NCI-H345 treated with DMSO at 0.1 percent for 48 hours (cell line): ENCODE measurements at regions not wholly inside any gene's neighbourhood (a gene's known extent, or its start where the extent isn't known, plus 50 kb on each side); places are given as distances from the start of the nearest gene placed in this dataset.
"Not testable (repeated sequence)": the region's sequence is repeated elsewhere in the genome, so short reads cannot be mapped to it uniquely, and the experiment has no call there.

Source experiments
- DNase-seq: peaks from one replicate; lab custom pipeline; 2025; ENCODE audit not compliant: unreplicated experiment; lab: John Stamatoyannopoulos, UW

- not testable (repeated sequence) for DNase-seq
Observed at GRCh38 chr17:20681746-20682722, 102.5 kb downstream of the CDRT15L2 start.

DNA sequence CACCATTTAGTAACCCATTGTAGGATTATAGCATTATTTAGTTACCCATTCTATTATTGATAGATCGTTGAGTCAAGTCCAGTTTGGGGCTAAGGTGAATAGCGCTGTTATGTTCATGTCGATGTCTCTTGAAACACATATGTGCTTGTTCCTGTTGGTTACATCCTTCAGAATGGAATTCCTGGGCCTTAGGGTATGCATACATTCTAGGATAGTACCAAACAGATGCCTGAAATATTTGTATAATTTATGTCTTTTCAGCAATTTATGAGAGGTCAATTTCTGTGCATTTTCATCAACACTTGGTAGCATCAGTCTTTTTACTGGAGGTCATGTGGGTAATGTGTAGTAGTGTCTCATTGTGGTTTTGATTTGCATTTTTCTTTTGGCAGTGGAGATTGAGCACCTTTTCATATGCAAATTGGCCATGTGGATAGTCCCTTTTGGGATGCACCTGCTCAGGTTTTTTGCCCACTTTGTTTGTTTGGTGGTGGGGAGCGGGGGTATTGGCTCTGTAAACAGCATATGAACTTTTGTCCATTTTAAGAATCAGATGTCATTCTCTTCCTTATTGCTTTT, 104.2 kb downstream of the CDRT15L2 start:
- not testable (repeated sequence) for DNase-seq

- not testable (repeated sequence) for DNase-seq
Observed at GRCh38 chr17:20684975-20685374, 105.5 kb downstream of the CDRT15L2 start.

GRCh38 chr17:20687584-20687983, 108.1 kb downstream of the CDRT15L2 start:
- not testable (repeated sequence) for DNase-seq

DNA sequence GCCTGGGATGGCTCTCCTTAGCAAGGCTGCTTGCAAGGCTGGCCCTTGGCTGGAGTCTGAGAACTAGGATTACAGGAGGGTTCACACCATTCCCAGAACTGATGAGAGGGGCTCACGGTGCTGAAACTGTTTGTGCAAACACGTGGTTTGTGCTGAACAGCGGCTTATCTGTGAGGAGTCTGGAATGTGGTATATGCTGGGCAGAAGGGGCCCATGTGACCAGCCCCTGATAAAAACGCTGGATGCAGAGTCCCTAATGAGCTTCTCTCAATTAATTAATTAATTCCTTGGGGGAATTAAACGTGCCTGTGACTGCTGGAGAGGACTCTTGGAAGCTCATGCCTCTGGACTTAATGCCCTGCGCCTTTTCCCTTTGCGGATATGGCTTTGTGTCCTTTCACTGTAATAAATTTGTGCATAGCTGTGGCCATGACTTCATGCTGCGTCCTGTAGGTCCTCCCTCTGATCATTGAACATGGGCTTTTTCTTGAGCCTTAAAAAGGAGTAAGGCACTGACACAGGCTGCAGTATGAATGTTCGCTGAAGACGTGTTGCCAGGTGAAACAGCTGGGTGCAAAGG, 109.7 kb downstream of the CDRT15L2 start:
- DNase-seq: not testable (repeated sequence)

- not testable (repeated sequence) for DNase-seq
Observed at GRCh38 chr17:20692706-20693105, 113.2 kb downstream of the CDRT15L2 start.

DNA sequence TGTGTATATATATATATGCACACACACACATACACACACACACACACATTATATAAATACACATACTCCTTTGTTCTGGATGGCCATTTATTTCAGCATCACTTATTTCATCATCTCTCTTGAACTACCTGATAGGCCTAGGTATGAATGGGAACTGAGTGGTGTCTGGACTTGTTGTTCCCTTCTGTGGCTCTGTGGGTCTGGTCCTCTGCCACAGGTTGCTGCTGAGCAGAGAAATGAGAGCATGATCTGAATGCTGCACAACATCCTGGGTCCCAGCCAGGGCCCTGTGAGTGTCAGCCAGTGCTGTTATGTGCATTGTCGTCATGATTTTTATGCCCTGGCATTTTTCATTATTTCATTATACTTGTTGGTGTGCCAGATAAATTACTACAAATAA, 116.3 kb downstream of the CDRT15L2 start:
- not testable (repeated sequence) for DNase-seq

- not testable (repeated sequence) for DNase-seq
Observed at GRCh38 chr17:20698463-20699206, 119.1 kb downstream of the CDRT15L2 start.

DNA sequence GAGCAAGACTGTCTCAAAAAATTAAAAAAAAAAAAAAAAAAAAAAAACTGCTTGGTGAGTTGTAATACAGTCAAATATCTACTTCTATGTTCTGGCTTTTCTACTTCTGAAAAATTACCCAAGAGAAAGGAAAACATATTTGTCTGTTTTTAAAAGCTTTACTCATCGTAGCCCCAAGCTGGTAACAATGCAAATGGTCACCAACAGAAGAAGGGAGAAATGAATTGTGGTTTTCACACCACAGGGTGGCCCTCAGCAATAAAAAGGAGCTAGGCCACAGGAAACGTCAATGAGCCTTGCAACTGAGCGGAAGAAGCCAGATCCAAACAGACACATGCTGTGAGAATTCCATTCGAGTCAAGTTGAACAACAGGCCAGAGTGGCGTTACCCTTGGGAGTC, 121.0 kb downstream of the CDRT15L2 start:
- DNase-seq: peak; percentile 0

DNA sequence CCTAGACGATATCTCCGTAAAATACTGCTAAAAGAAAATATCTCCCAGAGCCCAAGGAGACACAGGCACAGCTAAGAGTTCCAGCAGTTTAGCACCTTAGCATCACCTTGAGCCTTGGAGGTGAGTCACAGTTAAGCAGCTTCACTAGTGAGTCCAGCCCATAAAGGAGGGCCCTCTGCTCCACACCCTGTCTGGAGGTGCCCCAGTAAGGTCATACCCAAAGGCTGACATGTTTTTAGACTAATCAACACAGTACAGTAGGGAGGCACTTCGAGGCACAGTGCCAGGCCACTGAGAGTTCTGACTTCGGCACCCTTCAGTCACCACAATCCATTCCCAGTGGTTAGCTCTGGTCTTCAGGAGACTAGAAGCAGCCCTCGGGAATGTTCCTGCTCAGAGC, 121.8 kb downstream of the CDRT15L2 start:
- not testable (repeated sequence) for DNase-seq

DNA sequence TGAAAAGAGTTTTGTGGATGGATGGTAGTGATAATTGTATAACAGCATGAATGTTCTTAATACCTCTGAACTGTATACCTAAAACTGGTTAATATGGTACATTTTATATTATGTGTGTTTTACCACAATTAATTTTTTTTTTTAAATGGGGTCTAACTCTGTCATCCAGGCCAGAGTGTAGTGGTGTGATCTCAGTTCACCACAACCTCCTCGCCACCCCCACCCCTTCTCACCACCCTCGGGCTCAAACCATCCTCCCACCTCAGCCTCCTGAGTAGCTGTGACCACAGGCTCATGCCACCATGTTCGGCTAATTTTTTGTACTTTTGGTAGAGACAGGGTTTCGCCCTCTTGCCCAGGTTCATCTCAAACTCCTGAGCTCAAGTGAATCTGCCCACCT, 123.2 kb downstream of the CDRT15L2 start:
- no peak for DNase-seq

GRCh38 chr17:20703781-20704180, 124.3 kb downstream of the CDRT15L2 start:
- DNase-seq: no peak

DNA sequence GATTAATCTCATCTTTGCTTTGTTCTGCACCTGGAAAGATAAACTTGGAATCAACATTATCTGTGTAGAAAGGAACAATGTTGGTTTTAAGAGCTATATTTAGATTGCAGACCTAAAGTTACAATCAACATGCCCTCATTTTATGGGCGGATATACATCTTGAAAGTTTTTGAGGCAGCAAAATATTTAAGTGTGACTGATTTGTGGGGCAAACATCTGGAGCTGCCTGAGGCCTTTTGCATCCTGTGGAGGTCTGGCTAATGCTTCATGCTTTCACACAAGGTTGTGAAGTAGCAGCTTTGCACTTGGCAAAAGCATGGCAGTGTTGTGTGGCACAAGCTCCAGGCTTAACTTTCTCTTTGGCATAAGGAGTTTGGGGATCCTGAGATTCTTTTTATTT, 125.7 kb downstream of the CDRT15L2 start:
- DNase-seq: not testable (repeated sequence)

DNA sequence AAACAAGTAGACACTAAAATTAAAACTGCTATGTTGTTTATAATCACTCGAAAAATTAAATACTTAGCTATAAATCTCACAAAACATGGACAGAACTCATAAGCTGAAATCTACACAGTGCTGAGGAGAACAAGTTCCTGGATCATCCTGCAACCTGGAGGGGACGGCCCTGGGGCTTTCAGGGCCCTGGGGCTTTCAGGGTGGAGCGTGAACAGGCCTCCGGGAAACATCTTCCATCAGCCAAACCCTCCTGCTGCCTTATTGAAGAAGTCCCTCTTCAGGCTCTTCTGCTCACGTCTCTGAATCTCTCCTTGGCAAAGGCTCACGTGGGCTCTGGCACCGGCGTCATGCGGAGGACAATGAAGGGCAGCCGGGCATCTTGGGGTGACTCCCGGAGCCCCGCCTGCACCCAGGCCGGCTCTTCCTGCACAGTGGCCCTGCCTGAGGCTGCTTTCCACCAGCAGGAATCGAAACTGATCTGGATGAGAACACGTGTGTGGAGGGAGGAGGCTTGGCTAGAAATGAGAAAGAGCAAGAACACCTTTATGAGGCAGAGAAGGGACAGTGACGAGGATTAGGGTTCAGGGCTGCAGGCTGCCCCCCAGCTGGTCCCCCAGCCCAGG, 127.3 kb downstream of the CDRT15L2 start:
- DNase-seq: no peak

GRCh38 chr17:20708821-20709220, 129.3 kb downstream of the CDRT15L2 start:
- DNase-seq: not testable (repeated sequence)

- DNase-seq: not testable (repeated sequence)
Observed at GRCh38 chr17:20716481-20716880, 137.0 kb downstream of the CDRT15L2 start.

DNA sequence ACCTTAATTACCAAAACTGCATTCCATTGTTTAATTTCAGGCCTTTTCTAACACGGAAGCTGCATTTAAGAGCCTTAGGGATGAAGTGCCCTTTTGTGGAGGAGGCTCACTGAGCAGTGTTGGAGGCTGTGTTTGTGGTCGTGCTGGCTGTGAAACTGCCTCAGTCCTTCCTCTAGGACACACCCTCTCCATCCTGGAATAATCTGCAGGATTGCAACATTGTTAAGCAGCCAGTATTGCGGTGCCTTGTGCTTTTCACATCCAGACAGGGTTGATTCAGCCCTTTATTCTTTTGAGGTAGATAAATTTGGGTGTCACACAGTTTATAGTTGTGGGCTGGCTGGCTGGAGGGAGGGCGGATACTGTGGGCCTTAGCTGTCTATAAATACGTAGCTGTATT, 141.6 kb downstream of the CDRT15L2 start:
- no peak for DNase-seq

- DNase-seq: not testable (repeated sequence)
Observed at GRCh38 chr17:20724391-20724790, 144.9 kb downstream of the CDRT15L2 start.

DNA sequence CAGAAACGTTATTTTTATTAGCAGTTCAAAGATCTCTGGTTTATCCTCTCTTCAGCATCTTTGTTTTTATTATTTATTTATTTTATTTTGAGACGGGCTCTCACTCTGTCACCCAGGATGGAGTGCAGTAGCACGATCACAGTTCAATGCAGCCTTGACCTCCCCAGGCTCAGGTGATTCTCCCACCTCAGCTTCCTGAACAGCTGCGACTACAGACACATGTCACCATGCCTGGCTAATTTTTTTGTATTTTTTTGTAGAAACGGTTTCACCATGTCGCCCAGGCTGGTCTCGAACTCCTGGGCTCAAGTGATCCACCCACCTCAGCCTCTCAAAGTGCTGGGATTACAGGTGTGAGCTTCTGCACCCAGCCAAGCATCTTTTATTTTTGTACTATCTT, 147.7 kb downstream of the CDRT15L2 start:
- not testable (repeated sequence) for DNase-seq

DNA sequence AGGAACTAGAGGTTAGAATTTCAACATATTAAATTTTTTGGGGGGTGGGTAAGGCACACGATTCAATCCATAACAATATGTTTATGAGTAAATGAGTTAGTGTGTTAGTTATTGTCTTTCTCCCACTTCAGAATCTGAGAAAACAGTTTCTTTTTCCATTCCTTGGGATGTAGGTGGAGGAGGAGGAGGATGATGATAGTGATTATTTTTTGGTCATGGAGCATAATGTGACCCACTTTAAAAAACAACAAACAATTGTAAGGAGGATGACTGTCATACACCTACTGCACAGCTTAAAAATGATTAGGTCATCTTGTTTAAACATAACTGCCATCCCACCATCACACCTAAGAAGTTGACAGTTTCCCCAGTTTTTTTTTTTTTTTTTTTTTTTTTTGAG, 148.7 kb downstream of the CDRT15L2 start:
- no peak for DNase-seq

GRCh38 chr17:20731131-20731530, 151.6 kb downstream of the CDRT15L2 start:
- not testable (repeated sequence) for DNase-seq
